ENCODE measurements at regions not wholly inside any gene's neighbourhood (a gene's known extent, or its start where the extent isn't known, plus 50 kb on each side); places are given as distances from the start of the nearest gene placed in this dataset.

- TF ChIP-seq CTCF (IDR thresholded peaks at IDR 0.05) (no peak), ZFX (IDR thresholded peaks at IDR 0.05; ENCODE audit: borderline replicate concordance) (no peak)
Measured at GRCh38 chr6:148005806-148006205, 336.8 kb upstream of the SASH1 start.
